Esophagus squamous epithelium (tissue), 4 donors: ENCODE measurements at regions not wholly inside any gene's neighbourhood (a gene's known extent, or its start where the extent isn't known, plus 50 kb on each side); places are given as distances from the start of the nearest gene placed in this dataset.

ENCODE experiments used
- CTCF ChIP-seq, 6 experiments: fragments of 450-650 bp in 4 of 6; fragments of 200-600 bp in 2 of 6; sonication (generic) in 2 of 6; IDR thresholded peaks; one replicate each; pipeline ENCODE4 v1.5.1; 2016 to 2019; ENCODE audit warnings: antibody characterized with exemption in 6 of 6, mild to moderate bottlenecking in 4 of 6, moderate library complexity in 4 of 6
- POLR2A ChIP-seq, 4 donors: fragments of 450-650 bp; IDR thresholded peaks; one replicate each; pipeline ENCODE4 v1.6.1; 2017; ENCODE audit warnings: antibody characterized with exemption in 4 of 4, mild to moderate bottlenecking in 4 of 4, moderate library complexity in 3 of 4

- no peak for TF ChIP-seq CTCF (IDR thresholded peaks at IDR 0.05)
- no peak for TF ChIP-seq POLR2A (IDR thresholded peaks at IDR 0.05)
These were observed 166.3 kb upstream of the ZC3H12C start for GRCh38 chr11:109926941-109927340.
